Heart left ventricle (tissue), 13 donors: ENCODE measurements at regions not wholly inside any gene's neighbourhood (a gene's known extent, or its start where the extent isn't known, plus 50 kb on each side); places are given as distances from the start of the nearest gene placed in this dataset.

ENCODE experiments used
- CTCF ChIP-seq, 12 donors: fragments of 200-600 bp; sonication (generic) in 4 of 12; IDR thresholded peaks; one replicate each; pipeline versions ENCODE4 v1.5.0 to v1.8.0; 2018 to 2022; ENCODE audit warnings: antibody characterized with exemption in 12 of 12, mild to moderate bottlenecking in 5 of 12
- POLR2A ChIP-seq, 2 donors: fragments of 450-650 bp; IDR thresholded peaks; one replicate each; pipeline ENCODE4 v1.6.1; 2017; ENCODE audit warnings: antibody characterized with exemption in 2 of 2, mild to moderate bottlenecking in 2 of 2, moderate library complexity in 2 of 2
- donor health status: ischemic (EF 13 %, LVEDD 7.1; RV severe dilation, severe dysfunction).
- donor health status: DM: no; HTN: yes; CAD: no.
- donor health status: DM: no; HTN: no; CAD: no.
- donor health status: ischemic (EF 25% LVEDD 6.9; RV normal size, moderate dysfunction).
- donor health status: ischemic (EF 25% LVEDD 5.7; RV mildly dilated, moderate dysfunction).
- donor health status: ischemic (EF 35%, LVEDD 5.7; RV mildly dilated, moderate dysfunction).
- donor health status: nonischemic (EF 11% LVEDD 7.7; RV severe dilation, severe dysfunction).
- donor health status: DM: yes; HTN: yes; CAD: no.
- donor health status: PGD.
- donor health status: ischemic (EF 29% LVEDD 5.4; RV normal size, mild dysfunction).
- donor health status: nonischemic (EF 23%, LVEDD 6.1; RV moderate dilation, normal function).

DNA sequence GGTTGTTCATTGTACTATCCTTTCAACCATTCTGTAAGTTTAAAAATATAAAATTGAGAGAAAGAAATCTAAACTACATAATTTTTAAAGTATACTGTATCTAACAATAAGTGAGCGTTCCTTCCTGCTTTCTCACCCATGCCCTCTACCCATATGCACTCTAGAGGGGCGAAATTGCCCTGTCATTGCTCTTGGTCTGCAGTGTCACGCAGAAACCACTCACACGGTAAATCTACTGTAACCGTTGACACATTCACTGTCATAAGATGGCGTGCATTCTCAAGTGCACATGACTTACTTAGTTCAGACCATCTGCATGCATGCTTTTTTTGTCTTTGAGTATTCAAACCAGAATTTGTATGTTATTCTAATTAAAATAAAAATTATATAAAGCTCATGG lies 55.7 kb upstream of the NIPBL start:
- TF ChIP-seq POLR2A (IDR thresholded peaks at IDR 0.05) (no peak), CTCF (IDR thresholded peaks at IDR 0.05) (no peak)
